ENCODE measurements at regions not wholly inside any gene's neighbourhood (a gene's known extent, or its start where the extent isn't known, plus 50 kb on each side); places are given as distances from the start of the nearest gene placed in this dataset.

DNA sequence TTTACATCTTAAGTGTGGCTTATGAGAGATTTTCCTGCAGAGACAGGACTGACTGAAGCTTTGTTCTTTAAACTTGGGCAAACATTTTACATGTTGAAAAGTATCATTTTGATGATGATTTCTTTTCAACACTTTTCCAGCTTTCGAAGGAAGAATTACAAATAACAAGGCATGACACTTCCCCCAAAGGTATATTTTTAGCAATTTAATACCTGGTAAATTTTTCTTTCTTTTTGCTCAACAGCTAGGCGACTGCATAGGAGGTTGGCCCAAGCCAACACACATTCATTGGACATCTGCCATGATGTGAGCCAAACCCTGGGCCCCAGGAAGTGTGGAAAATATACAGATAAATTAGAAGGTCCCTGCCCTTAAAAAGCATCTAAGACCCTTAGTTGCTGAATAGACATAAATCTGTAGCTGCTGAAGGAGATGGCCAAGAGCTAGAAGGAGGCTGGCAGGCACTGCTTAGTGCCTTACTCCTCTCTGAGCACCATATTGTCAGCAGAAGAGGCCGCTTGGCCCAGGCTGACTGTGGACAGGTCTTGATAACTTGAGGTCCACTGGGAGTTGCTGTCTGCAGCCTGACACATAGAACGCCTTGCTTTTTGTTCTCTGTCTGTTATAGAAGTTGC is 53.3 kb upstream of the CD44 start:
- H2AFZ ChIP-seq (ENCODE audit: control insufficient read depth, low read length), result no peak overlapping the region
- no peak for FAIRE-seq
- dilution Hi-C loops (cut with MboI; ENCODE audit: extremely low pct_ligation_motif_present, low sequenced_read_pairs), result no loop called here

DNA sequence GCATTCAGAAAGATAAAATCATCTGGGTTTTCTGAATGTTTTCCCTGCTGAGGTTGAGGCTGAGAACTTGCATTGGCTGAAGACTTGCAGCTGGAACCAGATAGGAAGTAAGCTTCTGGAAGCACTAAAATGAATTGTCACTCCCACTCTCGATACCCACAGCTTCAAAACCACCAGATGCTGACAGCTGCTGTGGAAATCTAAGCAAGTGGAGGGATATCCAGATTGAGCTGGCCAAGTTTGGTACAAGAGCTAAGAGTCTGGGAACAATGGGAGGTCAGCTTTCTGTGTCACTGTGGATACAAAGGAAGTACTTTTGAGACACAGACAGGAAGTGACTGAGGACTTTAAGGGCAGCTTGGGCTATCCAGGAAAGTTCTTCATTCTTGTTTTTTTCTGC is 51.3 kb upstream of the CD44 start:
- Histone ChIP-seq H3K9me3 (ENCODE audit: control insufficient read depth, low read depth, low read length) (no peaks in the 10 kb centered on the region), H3K36me3 (ENCODE audit: control insufficient read depth in 2 of 2, extremely low read depth in 1 of 2, insufficient read depth in 2 of 2, low read length in 2 of 2) (no peaks in the 10 kb centered on the region), H3K4me2 (ENCODE audit: control insufficient read depth, extremely low read depth, insufficient read depth, low read depth, low read length) (peak overlapping the region; percentile 70), H3K9ac (ENCODE audit: control insufficient read depth, extremely low read depth, insufficient read depth, low read length) (no peak overlapping the region), H4K20me1 (ENCODE audit: control insufficient read depth, extremely low read depth, insufficient read depth, low read length) (no peaks in the 10 kb centered on the region), H3K4me1 (ENCODE audit: control insufficient read depth, extremely low read depth, insufficient read depth, low read length) (peaks cover 56% of the 10 kb centered on the region), H3K27ac (ENCODE audit: control insufficient read depth, insufficient read depth, low read length) (peak overlapping the region; percentile 89), H2AFZ (ENCODE audit: control insufficient read depth, low read length) (no peak overlapping the region), H3K9me1 (ENCODE audit: control insufficient read depth, extremely low read depth, insufficient read depth, low read length) (no peaks in the 10 kb centered on the region), H3K27me3 (ENCODE audit: control insufficient read depth, extremely low read depth, insufficient read depth, low read length) (no peaks in the 10 kb centered on the region), H3K4me3 (ENCODE audit: control insufficient read depth in 2 of 3, extremely low read depth in 1 of 3, insufficient read depth in 2 of 3, low read depth in 1 of 3, low read length in 3 of 3) (no peak overlapping the region), H3K79me2 (ENCODE audit: control insufficient read depth, insufficient read depth, low read length) (peaks cover 2% of the 10 kb centered on the region)
- dilution Hi-C loops (cut with MboI; ENCODE audit: extremely low pct_ligation_motif_present, low sequenced_read_pairs), result no loop called here
- DNase-seq (ENCODE audit: low read depth, low spot score) (no peak), FAIRE-seq (no peak)
- TF ChIP-seq EZH2 (IDR thresholded peaks at IDR 0.05; ENCODE audit: low read length), result no peak
- TF ChIP-seq, protein P1, sequence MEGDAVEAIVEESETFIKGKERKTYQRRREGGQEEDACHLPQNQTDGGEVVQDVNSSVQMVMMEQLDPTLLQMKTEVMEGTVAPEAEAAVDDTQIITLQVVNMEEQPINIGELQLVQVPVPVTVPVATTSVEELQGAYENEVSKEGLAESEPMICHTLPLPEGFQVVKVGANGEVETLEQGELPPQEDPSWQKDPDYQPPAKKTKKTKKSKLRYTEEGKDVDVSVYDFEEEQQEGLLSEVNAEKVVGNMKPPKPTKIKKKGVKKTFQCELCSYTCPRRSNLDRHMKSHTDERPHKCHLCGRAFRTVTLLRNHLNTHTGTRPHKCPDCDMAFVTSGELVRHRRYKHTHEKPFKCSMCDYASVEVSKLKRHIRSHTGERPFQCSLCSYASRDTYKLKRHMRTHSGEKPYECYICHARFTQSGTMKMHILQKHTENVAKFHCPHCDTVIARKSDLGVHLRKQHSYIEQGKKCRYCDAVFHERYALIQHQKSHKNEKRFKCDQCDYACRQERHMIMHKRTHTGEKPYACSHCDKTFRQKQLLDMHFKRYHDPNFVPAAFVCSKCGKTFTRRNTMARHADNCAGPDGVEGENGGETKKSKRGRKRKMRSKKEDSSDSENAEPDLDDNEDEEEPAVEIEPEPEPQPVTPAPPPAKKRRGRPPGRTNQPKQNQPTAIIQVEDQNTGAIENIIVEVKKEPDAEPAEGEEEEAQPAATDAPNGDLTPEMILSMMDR (optimal IDR thresholded peaks at IDR 0.05 in 1 of 3, IDR thresholded peaks at IDR 0.05 in 1 of 3, conservative IDR thresholded peaks at IDR 0.05 in 1 of 3; ENCODE audit: extremely low read depth in 1 of 3, insufficient read depth in 2 of 3, low read length in 3 of 3), result no peak

More for the DNA sequence above, 53.3 kb upstream of the CD44 start:
- Histone ChIP-seq H3K36me3 (ENCODE audit: control insufficient read depth in 2 of 2, extremely low read depth in 1 of 2, insufficient read depth in 2 of 2, low read length in 2 of 2) (no peaks in the 10 kb centered on the region), H3K27ac (ENCODE audit: control insufficient read depth, insufficient read depth, low read length) (no peak overlapping the region), H3K79me2 (ENCODE audit: control insufficient read depth, insufficient read depth, low read length) (peaks cover 2% of the 10 kb centered on the region), H3K4me2 (ENCODE audit: control insufficient read depth, extremely low read depth, insufficient read depth, low read depth, low read length) (no peak overlapping the region), H3K4me1 (ENCODE audit: control insufficient read depth, extremely low read depth, insufficient read depth, low read length) (peaks cover 66% of the 10 kb centered on the region), H3K9ac (ENCODE audit: control insufficient read depth, extremely low read depth, insufficient read depth, low read length) (no peak overlapping the region), H3K9me3 (ENCODE audit: control insufficient read depth, low read depth, low read length) (no peaks in the 10 kb centered on the region), H3K9me1 (ENCODE audit: control insufficient read depth, extremely low read depth, insufficient read depth, low read length) (no peaks in the 10 kb centered on the region), H3K4me3 (ENCODE audit: control insufficient read depth in 2 of 3, extremely low read depth in 1 of 3, insufficient read depth in 2 of 3, low read depth in 1 of 3, low read length in 3 of 3) (no peak overlapping the region), H4K20me1 (ENCODE audit: control insufficient read depth, extremely low read depth, insufficient read depth, low read length) (no peaks in the 10 kb centered on the region), H3K27me3 (ENCODE audit: control insufficient read depth, extremely low read depth, insufficient read depth, low read length) (no peaks in the 10 kb centered on the region)
- DNase-seq (ENCODE audit: low read depth, low spot score), result no peak
- no peak for TF ChIP-seq EZH2 (IDR thresholded peaks at IDR 0.05; ENCODE audit: low read length)
- TF ChIP-seq, protein P1 (optimal IDR thresholded peaks at IDR 0.05 in 1 of 3, IDR thresholded peaks at IDR 0.05 in 1 of 3, conservative IDR thresholded peaks at IDR 0.05 in 1 of 3; ENCODE audit: extremely low read depth in 1 of 3, insufficient read depth in 2 of 3, low read length in 3 of 3), result no peak

Measured in keratinocyte (primary cell).